T-helper 1 cell (primary cell): ENCODE measurements at regions not wholly inside any gene's neighbourhood (a gene's known extent, or its start where the extent isn't known, plus 50 kb on each side); places are given as distances from the start of the nearest gene placed in this dataset.
A peak's percentile ranks its signal among the peaks of the same experiment; 100 is the strongest.

Experiments used
- DNase-seq, 5 donors: peaks; one replicate each; pipeline ENCODE4 v3.0.0-alpha.2; 2012 to 2020

GRCh38 chr1:10914056-10914455 lies 98.4 kb upstream of the TARDBP start:
- DNase-seq = no peak

- no peak for DNase-seq
These were observed 96.9 kb upstream of the TARDBP start for GRCh38 chr1:10915594-10915993.

GRCh38 chr1:10916311-10916710 lies 96.1 kb upstream of the TARDBP start:
- no peak for DNase-seq

- DNase-seq = no peak
These were observed 95.5 kb upstream of the TARDBP start for GRCh38 chr1:10916991-10917390.

GRCh38 chr1:10917513-10918454 lies 94.7 kb upstream of the TARDBP start:
- DNase-seq = peak in 2 of 5 donors; percentile 9 to 31

GRCh38 chr1:10918531-10918930 lies 93.9 kb upstream of the TARDBP start:
- DNase-seq = no peak

GRCh38 chr1:10920063-10920626 lies 92.3 kb upstream of the TARDBP start:
- DNase-seq = no peak

GRCh38 chr1:10922315-10923060 lies 90.0 kb upstream of the TARDBP start:
- peak in 1 of 5 donors; percentile 28 for DNase-seq

GRCh38 chr1:10924030-10924429 lies 88.4 kb upstream of the TARDBP start:
- DNase-seq = no peak

- DNase-seq = no peak
These were observed 83.8 kb upstream of the TARDBP start for GRCh38 chr1:10928654-10929053.

- peak in 1 of 5 donors; percentile 86 for DNase-seq
These were observed 80.4 kb upstream of the TARDBP start for GRCh38 chr1:10932088-10932487.

GRCh38 chr1:10934150-10934818 lies 78.2 kb upstream of the TARDBP start:
- DNase-seq = no peak

GRCh38 chr1:10935246-10935645 lies 77.2 kb upstream of the TARDBP start:
- DNase-seq = no peak

GRCh38 chr1:10935724-10936123 lies 76.7 kb upstream of the TARDBP start:
- no peak for DNase-seq

- DNase-seq = no peak
These were observed 75.2 kb upstream of the TARDBP start for GRCh38 chr1:10936998-10937901.

- DNase-seq = no peak
These were observed 73.6 kb upstream of the TARDBP start for GRCh38 chr1:10938741-10939417.

GRCh38 chr1:10939654-10940450 lies 72.6 kb upstream of the TARDBP start:
- peak in 2 of 5 donors; percentile 11 to 77 for DNase-seq

GRCh38 chr1:10940451-10940804 lies 72.0 kb upstream of the TARDBP start:
- no peak for DNase-seq

GRCh38 chr1:10940838-10941237 lies 71.6 kb upstream of the TARDBP start:
- no peak for DNase-seq

GRCh38 chr1:10941891-10942541 lies 70.4 kb upstream of the TARDBP start:
- DNase-seq = peak; percentile 26 to 61 (median 44)
